ENCODE measurements at regions not wholly inside any gene's neighbourhood (a gene's known extent, or its start where the extent isn't known, plus 50 kb on each side); places are given as distances from the start of the nearest gene placed in this dataset.

DNA sequence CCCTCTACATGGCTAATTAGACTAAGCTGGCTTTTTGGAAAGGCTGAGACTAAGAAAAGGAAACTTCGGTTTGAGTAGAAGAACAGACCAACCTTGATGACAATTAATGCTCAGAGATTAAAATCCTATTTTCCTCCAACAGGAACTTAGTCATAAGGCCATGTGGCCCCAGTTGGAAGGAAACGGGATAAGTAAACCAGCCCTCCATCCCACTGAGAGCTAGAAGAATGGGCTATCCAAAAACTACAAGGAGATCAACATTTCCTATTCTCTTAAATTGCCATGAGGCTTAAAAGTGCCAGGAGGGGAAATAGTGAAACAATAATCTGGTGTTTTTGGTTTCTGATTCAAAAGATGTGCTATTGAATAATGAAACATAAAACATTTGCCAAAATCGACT, 216.6 kb downstream of the PAX3 start:
- no peak overlapping the region for H3K56ac ChIP-seq (replicated peaks; ENCODE audit: insufficient read length, low read depth, low read length)
- ChIA-PET POLR2A (ENCODE audit: partially characterized antibody) (no interaction called here), CTCF (ENCODE audit: partially characterized antibody) (interaction anchor here (1.0 kb wide), 1 partner anchor 30 kb away, joined by 3 read pairs; no protein-coding TSS in a partner anchor)
- no peak overlapping the region for H3K4me2 ChIP-seq (ENCODE audit: insufficient read depth in 1 of 2, low read depth in 2 of 2, low read length in 2 of 2)
- H3K27ac ChIP-seq (ENCODE audit: low read depth, low read length), result no peak overlapping the region
- H3K4me3 ChIP-seq (ENCODE audit: extremely low read depth in 1 of 4, insufficient read depth in 2 of 4, low read depth in 3 of 4, low read length in 4 of 4), result no peak overlapping the region
- H3K4me1 ChIP-seq (replicated peaks in 1 of 4; ENCODE audit: control insufficient read depth in 3 of 4, insufficient read depth in 4 of 4, low read length in 3 of 4), result no peaks in the 10 kb centered on the region; a peak in 2 of 7 replicates
- no peak overlapping the region for H3K9ac ChIP-seq (replicated peaks in 1 of 4; ENCODE audit: extremely low read depth in 1 of 4, low read depth in 3 of 4, low read length in 3 of 4)
- H3K79me1 ChIP-seq (ENCODE audit: low read depth, low read length), result no peaks in the 10 kb centered on the region
- 0 out of 2 replicates have a peak overlapping the region, but pooled peaks have one; percentile 16 for H3K18ac ChIP-seq (ENCODE audit: extremely low read depth, low read length)
- no peaks in the 10 kb centered on the region for H4K20me1 ChIP-seq (replicated peaks in 1 of 2; ENCODE audit: control insufficient read depth in 1 of 2, insufficient read depth in 2 of 2, low read length in 2 of 2)
- 76% methylated on average over 3 of the region's 3 CpGs; no CpG with 5 or more reads in 1 of the 2 experiments for WGBS, 2 experiments (ENCODE audit: extremely low coverage in 1 of 2, insufficient coverage in 1 of 2, insufficient read length in 1 of 2, insufficient replicate concordance in 2 of 2, low coverage in 1 of 2, low lambda C conversion rate in 2 of 2, missing lambda C conversion rate in 1 of 2)
- H3K36me3 ChIP-seq (ENCODE audit: control insufficient read depth in 2 of 4, insufficient read depth in 4 of 4, low read length in 3 of 4), result no peaks in the 10 kb centered on the region
- H2BK20ac ChIP-seq (ENCODE audit: low read length), result no peak overlapping the region
- H4K8ac ChIP-seq (ENCODE audit: extremely low read depth, insufficient read depth, low read length), result no peak overlapping the region
- H2BK120ac ChIP-seq (replicated peaks; ENCODE audit: low read depth, low read length), result no peak overlapping the region
- H3K79me2 ChIP-seq (ENCODE audit: control insufficient read depth in 1 of 2, insufficient read depth in 2 of 2, low read length in 2 of 2), result no peaks in the 10 kb centered on the region
- H2BK12ac ChIP-seq (ENCODE audit: low read depth, low read length), result no peak overlapping the region
- no peak overlapping the region for H2BK5ac ChIP-seq (ENCODE audit: low read depth, low read length)
- no peak overlapping the region for H4K91ac ChIP-seq (replicated peaks; ENCODE audit: insufficient read length, low read length)
- no peak overlapping the region for H3K14ac ChIP-seq (ENCODE audit: insufficient read length)
- H3K23me2 ChIP-seq (ENCODE audit: low read depth, low read length), result no peaks in the 10 kb centered on the region
- no peaks in the 10 kb centered on the region for H3K27me3 ChIP-seq (replicated peaks in 1 of 4; ENCODE audit: control insufficient read depth in 3 of 4, extremely low read depth in 1 of 4, insufficient read depth in 3 of 4, low read length in 3 of 4)
- H2AFZ ChIP-seq (ENCODE audit: low read length), result no peak overlapping the region
- no peaks in the 10 kb centered on the region for H3K9me3 ChIP-seq (ENCODE audit: insufficient read depth in 2 of 2, low read depth in 1 of 2, low read length in 1 of 2)
- H2AK5ac ChIP-seq (ENCODE audit: low read depth, low read length), result no peak overlapping the region
- TF ChIP-seq ASH2L (IDR thresholded peaks at IDR 0.05; ENCODE audit: low read length) (no peak), JUND (IDR thresholded peaks at IDR 0.05; ENCODE audit: low read length) (no peak), SIRT6 (IDR thresholded peaks at IDR 0.05; ENCODE audit: low read length) (no peak), CHD2 (IDR thresholded peaks at IDR 0.05; ENCODE audit: low read length) (no peak), SAP30 (IDR thresholded peaks at IDR 0.05; ENCODE audit: insufficient read depth, insufficient replicate concordance, low read length) (no peak), NRF1 (IDR thresholded peaks at IDR 0.05; ENCODE audit: low read depth, low read length) (no peak), KDM1A (IDR thresholded peaks at IDR 0.05; ENCODE audit: borderline replicate concordance, low read length) (no peak), FOSL1 (IDR thresholded peaks at IDR 0.05; ENCODE audit: insufficient read depth, low read depth, low read length) (no peak), POLR2AphosphoS5 (IDR thresholded peaks at IDR 0.05; ENCODE audit: low read depth, low read length) (no peak), GTF2F1 (IDR thresholded peaks at IDR 0.05; ENCODE audit: borderline replicate concordance, low read depth, low read length) (no peak), CEBPB (IDR thresholded peaks at IDR 0.05; ENCODE audit: low read depth, low read length) (no peak), BRCA1 (IDR thresholded peaks at IDR 0.05; ENCODE audit: low read depth, low read length) (no peak), ZNF274 (IDR thresholded peaks at IDR 0.05; ENCODE audit: borderline replicate concordance, extremely low read depth, low read length) (no peak)
- TF ChIP-seq, protein P1, sequence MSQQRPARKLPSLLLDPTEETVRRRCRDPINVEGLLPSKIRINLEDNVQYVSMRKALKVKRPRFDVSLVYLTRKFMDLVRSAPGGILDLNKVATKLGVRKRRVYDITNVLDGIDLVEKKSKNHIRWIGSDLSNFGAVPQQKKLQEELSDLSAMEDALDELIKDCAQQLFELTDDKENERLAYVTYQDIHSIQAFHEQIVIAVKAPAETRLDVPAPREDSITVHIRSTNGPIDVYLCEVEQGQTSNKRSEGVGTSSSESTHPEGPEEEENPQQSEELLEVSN (IDR thresholded peaks at IDR 0.05), result no peak
- FAIRE-seq (no peak), DNase-seq (ENCODE audit: low read depth in 1 of 2, low spot score in 2 of 2) (no peak)
- no peak overlapping the region for H4K5ac ChIP-seq (ENCODE audit: insufficient read length, low read depth, low read length)
- H3K23ac ChIP-seq (ENCODE audit: insufficient read length), result no peak overlapping the region
- H2BK15ac ChIP-seq (ENCODE audit: low read length), result no peak overlapping the region
- H3K4ac ChIP-seq (replicated peaks; ENCODE audit: insufficient read length, low read depth, low read length), result no peak overlapping the region

Measured in H1 (cell line).